GM12891 (cell line): ENCODE measurements at regions not wholly inside any gene's neighbourhood (a gene's known extent, or its start where the extent isn't known, plus 50 kb on each side); places are given as distances from the start of the nearest gene placed in this dataset.

Experiments
- DNase-seq: peaks from one replicate; pipeline ENCODE4 v3.0.0; 2011; ENCODE audit warnings: low spot score; ENCODE audit not compliant: insufficient read length
- FAIRE-seq: peaks from 2 replicates; lab custom pipeline; 2011; peaks lifted over from hg19 to GRCh38; lab: Jason Lieb, UNC
- PAX5 ChIP-seq: IDR thresholded peaks from 2 replicates; pipeline ENCODE4 v1.6.1; 2011; ENCODE audit warnings: low read length, moderate library complexity, mild to moderate bottlenecking; ENCODE audit not compliant: insufficient read depth, severe bottlenecking
- POLR2A ChIP-seq: IDR thresholded peaks from 2 replicates; pipeline ENCODE4 v1.6.1; 2011; ENCODE audit warnings: low read depth, low read length, control low read depth
- POLR2AphosphoS5 ChIP-seq: IDR thresholded peaks from 2 replicates; pipeline ENCODE4 v1.6.1; 2011; ENCODE audit warnings: low read depth, low read length, control low read depth
- POU2F2 ChIP-seq: IDR thresholded peaks from 2 replicates; pipeline ENCODE4 v1.6.1; 2011; ENCODE audit warnings: low read depth, mild to moderate bottlenecking, control low read depth, low read length, moderate library complexity
- SPI1 ChIP-seq: IDR thresholded peaks from 2 replicates; pipeline ENCODE4 v1.6.1; 2011; ENCODE audit warnings: low read depth, low read length, control low read depth
- TAF1 ChIP-seq: IDR thresholded peaks from 2 replicates; pipeline ENCODE4 v1.6.1; 2011; ENCODE audit warnings: low read depth, low read length, control low read depth

DNA sequence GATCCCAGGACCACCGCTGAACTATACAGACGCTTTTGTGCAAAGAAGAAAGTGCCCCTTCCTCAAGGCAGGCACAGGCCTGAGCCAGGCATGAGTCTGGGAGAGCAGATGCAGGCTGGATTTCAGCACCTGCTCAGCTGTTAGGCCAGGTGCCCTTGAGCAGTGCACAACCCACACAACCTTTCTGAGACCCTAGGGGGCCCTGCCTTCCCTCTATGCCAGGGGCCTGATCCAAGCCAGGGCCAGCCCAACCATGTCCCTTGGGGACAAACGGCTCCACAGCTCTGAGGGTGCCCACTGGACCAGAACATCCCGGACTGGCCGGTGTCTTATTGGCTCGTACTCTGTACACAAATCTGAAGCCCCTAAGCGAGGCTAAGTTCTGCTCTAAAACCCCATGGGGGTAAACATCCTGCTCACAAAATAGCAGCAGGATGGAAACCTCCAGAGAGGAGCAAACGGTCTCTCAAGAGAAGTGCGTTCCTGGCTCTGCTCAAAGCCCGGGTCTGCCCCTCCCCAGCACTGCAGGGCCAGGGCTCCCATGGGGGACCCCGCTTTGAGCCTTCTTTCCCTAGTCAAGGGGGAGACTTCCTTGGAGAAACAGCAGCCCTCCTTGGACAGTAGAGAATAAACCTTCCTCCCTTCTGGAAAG, 275.1 kb downstream of the NPHP4 start:
- DNase-seq (no peak), FAIRE-seq (no peak)
- no peak for TF ChIP-seq POLR2A
- TF ChIP-seq POLR2AphosphoS5 = no peak
- TF ChIP-seq TAF1 = no peak
- no peak for TF ChIP-seq POU2F2
- no peak for TF ChIP-seq SPI1
- TF ChIP-seq PAX5 = no peak

DNA sequence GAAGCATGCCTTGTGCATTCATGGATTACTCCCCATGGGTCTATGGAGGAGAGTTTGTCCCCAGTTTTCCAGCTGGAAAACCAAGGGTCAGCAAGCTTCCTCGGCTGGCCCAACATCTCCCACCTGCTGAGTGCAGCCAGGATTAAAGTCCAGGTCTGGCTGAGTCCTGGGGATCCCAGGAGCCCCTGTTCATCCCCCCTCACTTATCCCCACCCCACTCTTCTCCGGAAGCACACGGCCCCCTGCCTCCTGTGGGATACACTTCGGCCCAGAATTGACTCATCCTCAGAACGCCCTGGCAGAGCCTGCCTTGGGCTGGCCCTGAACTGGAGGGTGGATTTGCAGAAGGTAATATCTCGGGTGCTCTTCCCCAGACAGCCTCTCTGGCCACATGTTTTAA, 276.1 kb downstream of the NPHP4 start:
- FAIRE-seq (no peak), DNase-seq (no peak)
- TF ChIP-seq POLR2A = no peak
- no peak for TF ChIP-seq POLR2AphosphoS5
- no peak for TF ChIP-seq SPI1
- no peak for TF ChIP-seq POU2F2
- TF ChIP-seq TAF1 = no peak
- no peak for TF ChIP-seq PAX5

DNA sequence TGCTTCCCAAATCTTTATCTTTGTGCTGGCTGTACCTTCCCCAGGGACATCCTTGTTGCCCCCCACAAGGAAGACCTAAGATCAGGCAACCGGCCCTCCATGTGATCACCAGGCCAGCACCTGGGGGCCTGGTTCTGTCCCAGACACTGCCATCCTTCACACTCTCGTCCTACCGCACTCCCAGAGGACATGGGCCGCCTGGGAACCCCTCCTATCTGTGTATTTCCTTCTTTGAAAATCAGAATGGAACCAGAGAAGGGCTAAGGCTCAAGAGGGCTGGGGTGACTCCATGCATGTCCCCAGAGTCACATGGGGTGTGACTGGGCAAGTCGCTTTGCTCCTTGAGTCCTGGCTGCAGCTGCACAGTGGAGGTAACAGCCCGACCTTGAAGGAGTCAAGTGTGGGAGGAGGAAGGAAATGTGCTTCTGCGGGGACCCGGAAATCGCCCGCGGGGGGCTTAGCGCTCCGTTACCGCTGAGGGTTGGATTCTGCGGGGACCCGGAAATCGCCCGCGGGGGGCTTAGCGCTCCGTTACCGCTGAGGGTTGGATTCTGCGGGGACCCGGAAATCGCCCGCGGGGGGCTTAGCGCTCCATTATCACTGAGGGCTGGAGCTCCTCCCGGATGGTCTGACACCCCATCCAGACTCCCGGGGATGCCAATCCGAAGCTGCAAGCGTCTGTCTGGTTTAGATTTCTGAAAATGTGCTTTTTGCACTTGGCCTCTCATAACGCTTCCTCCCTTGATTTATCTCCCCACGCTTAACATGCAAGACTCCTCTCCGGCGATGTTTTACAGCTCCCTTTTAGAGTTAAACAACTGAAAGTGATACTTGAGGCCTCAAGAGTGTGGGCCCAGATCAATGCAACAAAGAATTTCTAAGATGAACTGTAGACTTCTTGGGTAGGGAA, 278.9 kb downstream of the NPHP4 start:
- FAIRE-seq (no peak), DNase-seq (no peak)
- TF ChIP-seq POU2F2 (no peak), PAX5 (no peak), TAF1 (no peak), POLR2A (no peak), POLR2AphosphoS5 (no peak), SPI1 (no peak)

DNA sequence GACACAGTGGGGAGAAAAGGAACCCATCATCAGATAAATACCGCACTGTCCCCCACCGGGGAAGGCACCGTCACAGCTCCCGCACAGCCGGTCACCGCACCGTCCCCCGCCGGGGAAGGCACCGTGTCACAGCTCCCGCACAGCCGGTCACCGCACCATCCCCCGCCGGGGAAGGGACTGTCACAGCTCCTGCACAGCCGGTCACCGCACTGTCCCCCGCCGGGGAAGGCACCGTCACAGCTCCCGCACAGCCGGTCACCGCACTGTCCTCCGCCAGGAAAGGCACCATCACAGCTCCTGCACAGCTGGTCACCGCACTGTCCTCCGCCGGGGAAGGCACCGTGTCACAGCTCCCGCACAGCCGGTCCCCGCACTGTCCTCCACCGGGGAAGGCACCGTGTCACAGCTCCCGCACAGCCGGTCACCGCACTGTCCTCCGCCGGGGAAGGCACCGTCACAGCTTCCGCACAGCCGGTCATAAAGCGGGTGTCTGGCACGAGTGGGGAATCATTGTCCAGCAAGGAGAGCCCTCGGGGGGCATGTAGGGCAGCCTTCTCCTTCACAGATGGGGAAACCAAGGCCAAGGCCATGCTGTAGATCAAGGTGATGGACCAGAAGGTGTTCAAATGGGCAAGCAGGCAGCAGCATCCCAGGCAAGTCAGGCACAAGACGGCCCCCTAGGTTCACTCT, 280.1 kb downstream of the NPHP4 start:
- no peak for FAIRE-seq
- TF ChIP-seq POLR2A = no peak
- no peak for TF ChIP-seq SPI1
- TF ChIP-seq POU2F2 = no peak
- no peak for TF ChIP-seq TAF1
- no peak for TF ChIP-seq PAX5
- TF ChIP-seq POLR2AphosphoS5 = no peak

DNA sequence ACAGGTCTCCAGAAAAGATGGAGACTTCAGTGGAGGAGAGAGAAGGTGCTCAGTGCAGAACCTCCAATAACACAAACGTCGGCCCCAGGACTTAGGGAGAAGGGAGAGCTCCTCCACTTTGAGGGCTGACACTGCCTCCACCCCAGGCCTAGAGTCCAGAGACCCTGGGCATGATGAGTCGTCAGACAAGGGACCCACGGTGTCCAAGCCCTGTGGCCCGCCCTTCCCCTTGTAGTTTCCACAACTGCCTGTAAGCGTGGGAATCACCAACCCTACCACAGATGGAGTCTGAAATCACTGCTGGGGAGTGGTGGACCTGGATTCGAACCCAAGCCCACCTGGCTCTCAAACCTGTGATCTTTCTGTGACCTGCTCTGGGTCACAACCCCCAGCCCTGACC, 281.1 kb downstream of the NPHP4 start:
- DNase-seq = no peak
- FAIRE-seq = no peak
- no peak for TF ChIP-seq POLR2A

More for the DNA sequence above, 280.1 kb downstream of the NPHP4 start:
- DNase-seq = no peak

DNA sequence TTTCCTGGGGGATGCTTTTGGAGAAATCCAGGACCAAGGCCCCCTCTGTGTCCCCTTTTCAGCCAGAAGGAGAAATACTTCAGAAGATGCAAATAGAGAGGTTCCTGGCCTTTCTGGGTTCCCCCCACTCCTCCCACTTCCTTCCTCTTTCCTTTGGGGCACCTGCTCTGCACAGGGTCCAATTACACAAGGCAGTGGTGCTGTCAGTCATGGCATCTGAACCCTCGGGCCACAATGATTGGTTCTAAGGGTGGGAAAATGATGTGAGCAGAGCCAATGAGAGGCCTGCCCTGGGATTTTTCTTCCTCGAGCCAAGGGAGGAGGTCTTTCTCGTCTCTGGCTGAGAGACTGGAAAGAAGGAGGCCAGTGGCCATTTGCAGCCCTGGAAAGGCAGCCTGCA, 282.2 kb downstream of the NPHP4 start:
- TF ChIP-seq SPI1 (no peak), POLR2AphosphoS5 (no peak), PAX5 (no peak), TAF1 (no peak), POLR2A (no peak), POU2F2 (no peak)
- FAIRE-seq (no peak), DNase-seq (no peak)

DNA sequence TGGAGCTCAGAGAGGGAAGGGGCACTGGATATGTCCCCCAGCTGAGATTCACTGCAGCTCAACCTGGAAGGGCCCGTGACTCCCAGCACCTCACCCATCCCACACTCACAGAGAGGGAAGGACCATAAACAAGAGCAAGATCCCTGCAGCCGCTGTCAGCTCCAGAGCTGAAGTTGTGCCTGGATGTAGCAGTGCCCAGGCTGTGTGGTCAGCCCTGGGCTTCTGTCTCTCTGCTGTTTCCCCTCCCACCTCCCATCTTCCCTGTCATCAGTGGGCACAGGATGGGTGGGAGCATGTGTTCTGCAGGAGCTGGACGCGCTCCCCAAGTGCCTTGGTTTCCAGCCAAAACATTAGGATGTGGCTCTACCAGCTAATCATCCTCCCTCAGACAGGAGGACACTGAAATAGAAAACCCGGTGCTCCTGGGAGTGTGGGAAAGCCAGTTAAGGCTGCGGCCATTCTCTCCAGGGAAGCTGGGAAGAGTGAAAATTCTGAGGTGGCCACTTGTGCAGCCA, 282.7 kb downstream of the NPHP4 start:
- FAIRE-seq (no peak), DNase-seq (no peak)
- no peak for TF ChIP-seq SPI1
- no peak for TF ChIP-seq POLR2A
- TF ChIP-seq PAX5 = no peak

DNA sequence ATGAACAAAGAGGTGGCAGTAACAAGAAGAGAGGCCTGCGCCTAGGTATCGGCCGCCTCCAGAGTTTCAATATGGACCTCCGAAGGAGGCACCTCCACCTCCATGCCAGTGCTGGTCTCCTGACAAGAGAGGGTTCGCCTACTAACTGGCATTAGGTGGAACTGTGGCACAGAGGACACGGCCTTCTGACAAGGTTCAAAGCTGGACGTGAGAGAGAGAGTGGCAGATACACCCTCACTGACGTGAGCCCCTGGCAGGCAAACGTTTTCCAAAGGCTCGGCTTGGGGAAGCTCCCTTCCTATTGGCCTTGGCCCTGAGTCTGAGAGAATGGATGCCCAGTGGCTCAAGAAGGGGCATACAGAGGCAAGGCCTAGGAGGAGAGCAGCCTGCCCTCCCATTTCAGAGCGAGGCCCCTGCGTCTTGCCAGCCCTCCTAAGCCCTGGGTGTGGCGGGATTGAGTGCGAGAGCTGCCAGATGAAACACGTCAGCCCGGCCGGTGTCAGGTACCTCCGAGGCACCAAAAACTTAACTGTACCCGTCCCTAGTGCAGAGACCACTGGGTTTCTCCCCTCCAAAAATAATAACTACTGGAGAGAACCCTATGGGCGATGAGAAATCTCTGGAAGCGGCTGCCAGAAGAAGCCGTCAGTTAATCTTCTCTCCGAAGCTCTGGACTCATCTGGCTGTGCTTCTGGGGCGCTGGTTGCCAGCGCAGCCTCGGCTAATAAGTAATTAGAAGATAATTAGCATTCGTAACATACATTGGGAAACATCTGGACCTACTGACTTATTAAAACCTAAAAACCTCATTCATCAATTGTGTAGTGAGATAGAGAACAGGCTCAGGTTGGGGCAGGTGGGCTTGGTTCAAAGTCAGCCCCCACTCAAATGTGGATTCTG, 283.6 kb downstream of the NPHP4 start:
- no peak for TF ChIP-seq POLR2A
- no peak for TF ChIP-seq PAX5
- TF ChIP-seq TAF1 = no peak
- TF ChIP-seq POLR2AphosphoS5 = no peak
- TF ChIP-seq SPI1 = no peak
- no peak for TF ChIP-seq POU2F2
- FAIRE-seq = no peak
- no peak for DNase-seq
